Motor neuron (in vitro differentiated cells): ENCODE measurements at regions not wholly inside any gene's neighbourhood (a gene's known extent, or its start where the extent isn't known, plus 50 kb on each side); places are given as distances from the start of the nearest gene placed in this dataset.

Experiments
- ATAC-seq, 8 experiments: fragments of 200-7000 bp; cut with Tn5 transposase; replicated peaks in 6 of 8; 2 replicates each; pipeline ENCODE4 v1.8.0; 2021; ENCODE audit warnings: mild to moderate bottlenecking in 8 of 8, moderate library complexity in 8 of 8
- H3K27ac ChIP-seq, 2 donors: fragments of 250-450 bp; sonication (Bioruptor Pico); 2 replicates each; pipeline ENCODE4 v1.9.0; 2021; ENCODE audit warnings: antibody characterized with exemption in 2 of 2, mild to moderate bottlenecking in 2 of 2, moderate library complexity in 1 of 2
- H3K4me1 ChIP-seq, 2 donors: fragments of 250-450 bp; sonication (Bioruptor Pico); replicated peaks in 1 of 2; 2 replicates each; pipeline ENCODE4 v1.6.1; 2021; ENCODE audit warnings: antibody characterized with exemption in 2 of 2, mild to moderate bottlenecking in 2 of 2, moderate library complexity in 1 of 2
- H3K4me3 ChIP-seq, 5 donors: fragments of 250-450 bp; sonication (Bioruptor Pico); 2 replicates each; pipeline ENCODE4 v1.9.0; 2021; ENCODE audit warnings: antibody characterized with exemption in 5 of 5, mild to moderate bottlenecking in 5 of 5, moderate library complexity in 4 of 5
- WGBS, 10 experiments: fragments of 450-650 bp; shearing (Covaris generic); methylation state at CpG; one replicate each; pipeline ENCODE4 v1.0.0; 2022; 5-methylcytosine and 5-hydroxymethylcytosine counted together
- in situ Hi-C, 9 experiments: fragments of 400-800 bp; cut with MboI; loops; one replicate each; pipeline ENCODE4 v1.15.0; 2021; ENCODE audit warnings: low sequenced_read_pairs in 9 of 9, low pct_unique_long_range_greater_than_20kb in 2 of 9; ENCODE audit not compliant: unreplicated experiment in 9 of 9

DNA sequence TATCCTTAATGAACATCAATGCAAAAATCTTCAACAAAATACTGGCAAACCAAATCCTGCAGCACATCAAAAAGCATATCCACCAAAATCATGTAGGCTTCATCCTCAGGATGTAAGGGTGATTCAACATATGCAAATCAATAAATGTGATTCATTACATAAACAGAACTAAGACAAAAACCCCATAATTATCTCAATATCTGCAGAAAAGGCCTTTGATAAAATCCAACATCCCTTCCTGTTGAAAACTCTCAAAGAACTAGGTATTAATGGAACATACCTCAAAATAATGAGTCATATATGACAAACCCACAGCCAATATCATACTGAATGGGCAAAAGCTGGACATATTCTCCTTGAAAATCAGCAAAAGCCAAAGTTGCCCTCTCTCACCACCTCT, 54.6 kb upstream of the DEPDC1 start:
- ATAC-seq, result no peak
- in situ Hi-C loops, result no loop called here
- H3K4me3 ChIP-seq, result no peak overlapping the region
- H3K27ac ChIP-seq, result no peak overlapping the region
- H3K4me1 ChIP-seq, result no peaks in the 10 kb centered on the region

DNA sequence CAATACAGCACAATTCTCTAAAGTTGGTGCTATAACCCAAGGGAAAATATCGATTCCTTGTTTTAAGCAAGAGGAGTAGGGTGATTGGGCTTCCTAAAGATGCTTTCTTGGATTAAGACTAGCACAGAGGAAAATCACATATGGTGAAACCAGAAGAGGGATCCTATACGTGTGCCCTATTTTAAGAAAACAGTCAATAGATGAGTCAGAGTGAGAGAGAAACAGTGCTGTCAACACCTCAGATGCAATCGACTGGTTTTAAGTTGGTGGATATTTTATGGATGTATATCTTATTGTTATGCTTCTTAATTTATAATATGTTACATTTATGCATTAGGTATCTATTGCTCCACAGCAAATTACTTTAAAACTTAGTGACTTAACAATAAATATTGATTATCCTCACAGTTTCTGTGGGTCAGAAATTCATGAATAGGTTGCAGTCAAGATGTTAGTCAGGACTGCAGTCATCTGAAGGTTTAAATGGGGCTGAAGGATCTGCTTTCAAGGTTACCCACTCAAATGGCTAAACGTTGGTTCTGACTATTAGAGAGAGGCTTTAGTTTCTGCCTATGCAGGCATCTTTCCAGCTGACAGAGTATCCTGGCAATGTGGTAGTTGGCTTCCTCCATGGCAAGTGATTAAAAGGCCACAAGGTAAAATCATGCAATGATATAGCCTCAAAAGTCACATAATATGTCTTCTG, 61.6 kb upstream of the DEPDC1 start:
- Histone ChIP-seq H3K27ac (no peak overlapping the region), H3K4me1 (no peaks in the 10 kb centered on the region), H3K4me3 (no peak overlapping the region)
- ATAC-seq, result peak in 5 of 8 experiments; percentile 21 to 74 (median 36)
- in situ Hi-C loops, result no loop called here
- 17 to 67% (median 46%) methylated on average over 1 to 4 of the region's 4 CpGs for WGBS, 10 experiments

DNA sequence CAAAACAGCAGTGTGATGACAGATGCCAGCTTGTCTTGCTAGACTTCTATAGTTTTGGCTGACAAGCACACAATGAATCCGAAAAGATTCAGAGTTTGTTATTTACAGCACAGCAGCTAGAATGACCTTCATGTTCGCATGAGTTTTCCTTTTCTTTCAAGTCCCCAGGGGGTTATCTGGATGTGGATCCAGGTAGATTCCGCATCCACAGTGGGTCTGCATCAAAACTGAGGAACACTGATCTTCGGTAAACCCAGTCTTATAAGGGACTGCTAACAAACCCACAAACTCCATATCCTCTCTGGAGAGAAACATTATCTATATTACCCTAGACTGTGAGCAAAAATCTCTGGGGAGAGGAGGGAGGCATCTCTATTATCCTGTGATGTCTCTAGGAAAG, 69.0 kb upstream of the DEPDC1 start:
- no peak overlapping the region for H3K4me3 ChIP-seq
- in situ Hi-C loops, result no loop called here
- H3K27ac ChIP-seq, result no peak overlapping the region
- H3K4me1 ChIP-seq, result no peaks in the 10 kb centered on the region
- WGBS, 10 experiments, result 8 to 69% (median 59%) methylated on average over 1 to 4 of the region's 4 CpGs; no CpG with 5 or more reads in 1 of the 10 experiments
- no peak for ATAC-seq

DNA sequence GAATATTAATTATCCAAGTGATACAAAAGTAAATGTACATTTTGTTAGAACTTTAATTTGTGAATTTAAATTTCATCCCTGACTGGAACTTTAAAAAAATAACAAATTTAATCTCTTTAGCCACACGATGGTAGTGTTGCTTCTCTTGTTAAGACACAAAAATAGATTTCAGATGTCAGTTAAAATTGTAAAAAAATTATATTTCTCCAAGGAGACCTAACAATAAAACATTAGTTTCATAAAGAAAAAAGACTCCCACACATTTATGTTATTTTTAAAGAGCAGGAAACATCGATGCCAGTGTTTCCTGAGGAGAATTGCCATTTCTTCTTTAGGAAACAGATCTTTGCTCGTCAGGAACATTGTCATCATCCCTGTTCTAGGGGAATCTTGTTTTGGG, 74.0 kb upstream of the DEPDC1 start:
- H3K4me3 ChIP-seq, result no peak overlapping the region
- WGBS, 10 experiments, result 0 to 83% (median 58%) methylated on average over 2 to 3 of the region's 3 CpGs
- peaks cover 0 to 7% of the 10 kb centered on the region in 2 donors for H3K4me1 ChIP-seq
- no peak for ATAC-seq
- H3K27ac ChIP-seq, result no peak overlapping the region
- in situ Hi-C loops, result no loop called here

DNA sequence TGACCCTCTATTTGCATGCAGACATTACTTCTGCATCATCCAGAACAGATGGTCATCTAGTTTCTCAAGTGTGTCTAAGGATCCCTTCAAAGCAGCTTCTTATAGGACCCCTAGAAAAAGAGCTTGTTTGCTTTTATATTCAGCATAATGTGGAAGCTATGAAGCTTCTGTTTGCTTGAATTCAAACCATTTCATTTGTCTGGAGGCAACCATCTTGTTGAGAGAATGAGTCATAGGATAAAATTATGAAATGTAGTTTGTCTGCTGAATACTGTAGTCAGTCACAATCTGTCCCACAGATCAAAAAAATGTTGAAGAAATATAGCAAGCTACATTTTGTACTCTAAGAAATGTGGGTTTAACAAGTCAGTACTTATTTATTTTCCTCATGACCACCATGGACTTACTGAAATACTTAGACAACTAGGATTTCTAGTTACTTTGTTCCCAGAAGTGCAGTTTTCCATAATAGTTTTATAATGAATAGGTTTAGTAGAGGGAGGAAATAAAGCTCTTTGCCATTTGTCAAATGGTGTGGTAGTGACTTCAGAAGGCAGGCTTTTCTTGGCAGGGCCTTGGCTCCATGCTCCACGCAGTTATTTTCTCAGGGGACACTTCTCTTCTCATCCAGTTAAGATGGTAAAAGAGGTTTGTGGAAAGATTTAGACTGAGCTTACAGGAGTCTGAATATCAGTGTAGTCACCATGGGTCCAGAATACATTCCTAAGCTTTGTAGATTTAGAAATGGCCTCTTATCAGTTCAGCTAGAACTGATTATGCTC, 74.8 kb upstream of the DEPDC1 start:
- ATAC-seq, result peak; percentile 38 to 58 (median 46)
- 0 to 100% (median 83%) methylated on average over 1 of the region's 1 CpG; no CpG with 5 or more reads in 2 of the 10 experiments for WGBS, 10 experiments
- Histone ChIP-seq H3K4me1 (peaks cover 0 to 7% of the 10 kb centered on the region in 2 donors), H3K4me3 (no peak overlapping the region), H3K27ac (no peak overlapping the region)
- in situ Hi-C loops, result no loop called here

DNA sequence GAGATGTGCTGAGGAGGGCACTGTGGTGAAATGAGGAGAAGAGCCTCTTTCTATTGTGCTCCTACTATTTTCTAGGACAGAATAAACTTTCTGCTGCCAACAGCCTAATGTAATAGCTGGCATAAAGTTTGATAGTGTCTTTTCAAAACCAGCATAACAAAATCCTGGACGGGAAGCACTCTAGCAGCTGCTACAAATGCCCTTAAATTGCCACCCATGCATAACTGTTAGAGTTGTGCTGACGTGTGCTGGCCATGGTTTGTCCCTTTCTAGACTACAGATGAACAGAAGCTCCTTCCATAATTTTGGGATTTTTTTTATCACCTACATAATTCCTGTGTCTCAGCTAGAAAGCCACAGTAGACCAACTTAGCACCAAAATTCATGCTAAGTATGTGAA, 88.5 kb upstream of the DEPDC1 start:
- H3K4me3 ChIP-seq, result no peak overlapping the region
- no peak for ATAC-seq
- 0 to 82% (median 44%) methylated on average over 1 to 2 of the region's 2 CpGs; no CpG with 5 or more reads in 1 of the 10 experiments for WGBS, 10 experiments
- in situ Hi-C loops, result no loop called here
- no peak overlapping the region for H3K27ac ChIP-seq
- H3K4me1 ChIP-seq, result peaks cover 0 to 5% of the 10 kb centered on the region in 2 donors

DNA sequence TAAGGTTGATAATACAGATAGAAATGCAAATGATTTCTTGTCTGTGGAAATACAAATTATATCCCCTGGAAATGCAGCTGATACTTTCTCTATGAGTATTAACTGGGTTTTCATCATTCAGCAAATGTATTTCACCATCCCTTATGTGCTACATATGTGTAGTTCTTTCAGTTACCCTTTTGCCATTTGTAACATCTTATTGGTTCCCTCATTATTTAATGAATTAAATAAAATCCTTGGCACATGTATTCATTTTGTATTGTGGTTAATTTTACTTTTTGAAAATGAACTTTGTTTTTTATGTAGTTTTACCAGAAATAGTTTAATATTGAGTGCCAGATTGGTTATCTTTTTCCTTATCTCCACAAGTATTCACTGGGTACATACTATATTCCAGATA, 89.9 kb upstream of the DEPDC1 start:
- Histone ChIP-seq H3K4me3 (no peak overlapping the region), H3K4me1 (peaks cover 0 to 5% of the 10 kb centered on the region in 2 donors), H3K27ac (no peak overlapping the region)
- no peak for ATAC-seq
- in situ Hi-C loops, result no loop called here

DNA sequence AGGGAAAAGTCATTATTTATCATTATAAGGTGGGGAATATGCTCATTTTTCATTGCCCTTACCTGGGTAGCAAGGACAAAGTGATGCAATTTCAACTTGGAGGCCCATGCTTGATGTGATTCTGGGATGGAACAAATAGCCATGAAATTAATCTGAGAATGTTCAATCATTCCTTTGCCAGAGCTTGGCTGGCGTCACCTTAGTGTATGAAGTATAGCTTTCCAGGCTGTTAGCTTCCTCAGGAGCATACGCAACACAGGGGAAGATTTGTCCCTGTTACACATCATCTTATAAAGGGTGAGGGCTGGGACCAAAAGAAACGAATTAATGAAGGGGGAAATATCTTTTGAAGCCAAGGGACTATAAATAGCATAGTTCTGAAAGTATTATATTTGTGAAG, 91.4 kb upstream of the DEPDC1 start:
- Histone ChIP-seq H3K4me1 (peaks cover 0 to 5% of the 10 kb centered on the region in 2 donors), H3K27ac (no peak overlapping the region), H3K4me3 (no peak overlapping the region)
- in situ Hi-C loops, result no loop called here
- WGBS, 10 experiments, result 0 to 69% (median 54%) methylated on average over 1 to 3 of the region's 3 CpGs; no CpG with 5 or more reads in 1 of the 10 experiments
- ATAC-seq, result peak in 4 of 8 experiments; percentile 25 to 75 (median 60)

DNA sequence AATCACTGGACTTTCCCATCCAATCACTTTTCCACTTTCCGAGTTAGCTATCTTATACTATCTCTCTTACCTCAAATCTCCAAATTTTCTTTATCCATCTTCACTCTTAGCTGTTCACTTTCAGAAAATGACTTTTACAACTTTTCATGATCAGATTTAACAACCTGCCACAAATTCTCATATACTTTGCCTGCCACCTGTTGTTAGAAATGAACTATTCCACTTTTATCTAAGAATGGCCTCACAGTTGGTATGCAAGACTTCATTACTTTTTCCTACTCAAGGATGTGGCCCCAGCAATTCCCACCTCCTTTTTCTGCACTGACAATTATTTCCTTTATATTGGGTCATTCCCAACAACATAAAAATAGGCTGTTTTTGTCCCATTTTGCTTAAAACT, 93.6 kb upstream of the DEPDC1 start:
- 30 to 100% (median 88%) methylated on average over 1 of the region's 1 CpG for WGBS, 10 experiments
- in situ Hi-C loops, result no loop called here

DNA sequence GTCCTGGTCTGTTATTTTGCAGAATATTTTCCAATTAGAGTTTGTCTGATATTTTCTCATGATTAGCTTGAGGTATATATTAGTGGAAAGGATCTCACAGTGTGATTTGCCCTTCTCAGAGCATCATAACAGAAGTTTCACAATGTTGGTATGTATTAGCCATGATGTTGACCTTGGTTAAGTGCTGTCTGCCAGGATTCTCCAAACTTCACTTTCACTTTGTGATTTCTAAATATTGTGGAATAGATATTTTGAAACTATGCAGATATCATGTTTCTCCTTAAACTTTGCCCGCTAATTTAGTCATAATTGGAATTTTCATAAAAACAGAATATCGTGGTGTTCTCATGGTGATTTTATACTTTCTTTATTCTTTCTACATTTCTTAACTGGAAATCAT, 98.0 kb upstream of the DEPDC1 start:
- in situ Hi-C loops, result no loop called here
- no peak overlapping the region for H3K4me3 ChIP-seq
- no peak overlapping the region for H3K27ac ChIP-seq
- ATAC-seq, result no peak
- no peaks in the 10 kb centered on the region for H3K4me1 ChIP-seq
- WGBS, 10 experiments, result 26 to 100% (median 98%) methylated on average over 1 to 2 of the region's 2 CpGs

More for the DNA sequence above, 93.6 kb upstream of the DEPDC1 start:
- peaks cover 0 to 5% of the 10 kb centered on the region in 2 donors for H3K4me1 ChIP-seq
- no peak for ATAC-seq
- H3K27ac ChIP-seq, result no peak overlapping the region
- no peak overlapping the region for H3K4me3 ChIP-seq

DNA sequence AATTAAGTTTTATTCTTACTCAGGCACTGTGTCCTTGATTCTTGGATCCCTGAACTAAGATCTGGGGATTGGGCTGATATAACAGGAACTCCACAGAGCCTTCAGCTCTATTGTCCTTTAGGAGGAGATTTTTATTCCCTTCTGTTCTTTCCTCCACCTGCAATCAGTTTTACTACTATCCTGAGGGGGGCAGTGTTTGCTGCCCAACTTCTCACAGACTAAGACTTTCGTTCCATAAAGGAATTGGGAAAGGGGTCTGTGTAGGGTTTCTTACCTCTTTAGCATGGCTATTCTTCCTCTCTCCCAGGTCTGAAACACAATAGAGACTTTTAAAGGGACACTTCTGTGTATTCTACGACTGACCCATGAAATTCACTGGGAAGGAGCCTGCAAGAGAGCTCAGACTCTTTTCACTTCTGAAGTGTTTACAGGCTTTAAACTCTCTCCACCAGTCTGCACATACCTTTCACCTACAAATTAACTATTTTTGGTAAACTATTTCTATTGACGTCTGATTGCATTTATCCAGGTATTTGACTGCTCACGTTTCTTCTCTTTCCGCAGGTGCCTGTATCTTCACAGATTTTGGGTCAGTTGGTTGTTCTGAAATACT, 103.3 kb upstream of the DEPDC1 start:
- in situ Hi-C loops, result no loop called here
- peak in 2 of 8 experiments; percentile 34 to 68 for ATAC-seq
- no peak overlapping the region for H3K27ac ChIP-seq
- H3K4me1 ChIP-seq, result no peaks in the 10 kb centered on the region
- no peak overlapping the region for H3K4me3 ChIP-seq
- WGBS, 10 experiments, result 11 to 84% (median 62%) methylated on average over 2 to 5 of the region's 5 CpGs

DNA sequence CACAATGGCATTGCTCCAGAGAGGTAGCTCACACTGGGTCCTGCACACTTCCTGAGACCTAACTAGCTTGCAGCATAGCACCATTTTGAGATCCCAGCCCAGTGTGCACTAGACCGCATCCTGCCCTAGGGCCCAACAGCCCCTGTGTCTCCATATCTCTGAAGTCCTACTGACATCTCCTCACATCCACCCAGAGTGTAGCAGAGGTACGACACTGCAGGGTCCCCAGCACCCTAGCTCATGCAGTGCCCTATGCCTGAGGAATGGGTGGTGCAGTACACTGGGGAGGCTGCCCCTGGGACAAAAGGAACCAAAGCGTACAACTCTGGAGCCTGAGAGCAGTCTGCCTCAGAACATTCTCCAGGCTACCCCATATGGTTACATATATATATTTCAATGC, 111.4 kb upstream of the DEPDC1 start:
- in situ Hi-C loops, result no loop called here
- no peak for ATAC-seq
- Histone ChIP-seq H3K4me1 (no peaks in the 10 kb centered on the region), H3K27ac (no peak overlapping the region), H3K4me3 (no peak overlapping the region)
- 11 to 100% (median 100%) methylated on average over 1 to 3 of the region's 3 CpGs; no CpG with 5 or more reads in 3 of the 10 experiments for WGBS, 10 experiments

DNA sequence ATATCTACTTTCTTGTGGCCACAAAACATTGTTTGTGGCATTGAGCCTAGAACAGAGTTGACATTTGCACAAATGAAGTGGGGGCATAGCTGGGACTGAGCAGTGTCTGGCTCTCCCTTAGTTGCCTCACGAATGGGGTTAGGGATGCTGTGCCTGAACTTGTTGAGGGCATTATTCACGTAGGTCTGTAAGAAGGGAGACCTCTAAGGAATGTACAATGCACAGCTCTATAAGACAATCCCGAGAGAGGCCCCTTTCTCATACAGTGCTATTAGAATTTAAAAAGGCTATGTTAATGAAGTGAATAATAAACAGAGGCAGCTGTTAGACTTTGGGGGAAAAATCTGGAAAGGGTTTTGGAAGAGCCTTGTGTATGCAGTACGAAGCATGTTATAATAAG, 118.4 kb upstream of the DEPDC1 start:
- ATAC-seq, result peak in 3 of 8 experiments; percentile 59 to 72 (median 67)
- H3K27ac ChIP-seq, result no peak overlapping the region
- H3K4me3 ChIP-seq, result no peak overlapping the region
- in situ Hi-C loops, result no loop called here
- no peaks in the 10 kb centered on the region for H3K4me1 ChIP-seq
- 0 to 61% (median 40%) methylated on average over 1 to 4 of the region's 4 CpGs for WGBS, 10 experiments
